Fibroblast of skin of left quadriceps (primary cell): ENCODE measurements at regions not wholly inside any gene's neighbourhood (a gene's known extent, or its start where the extent isn't known, plus 50 kb on each side); places are given as distances from the start of the nearest gene placed in this dataset.

Experiments
- DNase-seq, 2 experiments: peaks; one replicate each; pipeline ENCODE4 v3.0.0-alpha.2; 2013; ENCODE audit warnings: low read depth in 2 of 2

GRCh38 chr1:87678266-87678665 is 349.6 kb downstream of the LMO4 start:
- no peak for DNase-seq

GRCh38 chr1:87682565-87682964 is 353.9 kb downstream of the LMO4 start:
- no peak for DNase-seq

- DNase-seq: no peak
Observed at GRCh38 chr1:87683196-87683956, 354.7 kb downstream of the LMO4 start.

GRCh38 chr1:87684194-87684593 is 355.5 kb downstream of the LMO4 start:
- DNase-seq: no peak

GRCh38 chr1:87684713-87685205 is 356.1 kb downstream of the LMO4 start:
- DNase-seq: peak in 1 of 2 experiments; percentile 13

GRCh38 chr1:87685311-87686135 is 356.8 kb downstream of the LMO4 start:
- DNase-seq: no peak

GRCh38 chr1:87686136-87686495 is 357.4 kb downstream of the LMO4 start:
- no peak for DNase-seq

- no peak for DNase-seq
Observed at GRCh38 chr1:87686671-87687070, 358.0 kb downstream of the LMO4 start.

- DNase-seq: no peak
Observed at GRCh38 chr1:87688136-87688535, 359.5 kb downstream of the LMO4 start.

- no peak for DNase-seq
Observed at GRCh38 chr1:87689487-87689886, 360.8 kb downstream of the LMO4 start.

GRCh38 chr1:87696483-87696882 is 367.8 kb downstream of the LMO4 start:
- no peak for DNase-seq

GRCh38 chr1:87702455-87702854 is 373.8 kb downstream of the LMO4 start:
- DNase-seq: no peak

- DNase-seq: no peak
Observed at GRCh38 chr1:87705233-87705632, 376.6 kb downstream of the LMO4 start.

GRCh38 chr1:87706203-87706602 is 377.5 kb downstream of the LMO4 start:
- DNase-seq: peak; percentile 30

GRCh38 chr1:87706779-87707228 is 378.1 kb downstream of the LMO4 start:
- peak; percentile 21 to 25 for DNase-seq

- DNase-seq: no peak
Observed at GRCh38 chr1:87707411-87707810, 378.7 kb downstream of the LMO4 start.

GRCh38 chr1:87712261-87713010 is 383.8 kb downstream of the LMO4 start:
- no peak for DNase-seq

GRCh38 chr1:87714278-87714677 is 385.6 kb downstream of the LMO4 start:
- no peak for DNase-seq

GRCh38 chr1:87715052-87715451 is 386.4 kb downstream of the LMO4 start:
- no peak for DNase-seq

GRCh38 chr1:87715471-87715870 is 386.8 kb downstream of the LMO4 start:
- DNase-seq: no peak

- DNase-seq: no peak
Observed at GRCh38 chr1:87717157-87717670, 388.5 kb downstream of the LMO4 start.
